Stimulated activated effector memory CD8-positive, alpha-beta T cell treated with anti-CD3 and anti-CD28 coated beads, Interleukin-12 subunit alpha, Interleukin-12 subunit beta, amount 100 ng/mL, for 72 hours (primary cell): ENCODE measurements at regions not wholly inside any gene's neighbourhood (a gene's known extent, or its start where the extent isn't known, plus 50 kb on each side); places are given as distances from the start of the nearest gene placed in this dataset.
"Not testable (repeated sequence)": the region's sequence is repeated elsewhere in the genome, so short reads cannot be mapped to it uniquely, and the experiment has no call there.

Experiments used
- ATAC-seq: fragments of 150-1000 bp; cut with Tn5 transposase; 2 replicates; pipeline ENCODE4 v1.10.0; 2021
- DNase-seq, 2 donors: peaks; one replicate each; pipeline ENCODE4 v3.0.0; 2021 to 2022; ENCODE audit warnings: low spot score in 2 of 2
- H3K27ac Mint-ChIP-seq: one replicate; pipeline ENCODE4 v1.8.0; 2022; ENCODE audit warnings: mild to moderate bottlenecking, mixed read lengths
- H3K36me3 Mint-ChIP-seq: one replicate; pipeline ENCODE4 v1.8.0; 2022; ENCODE audit warnings: mild to moderate bottlenecking, mixed read lengths
- H3K4me1 Mint-ChIP-seq: one replicate; pipeline ENCODE4 v1.8.0; 2022; ENCODE audit warnings: mixed read lengths
- H3K4me3 Mint-ChIP-seq: one replicate; pipeline ENCODE4 v1.8.0; 2022; ENCODE audit warnings: mild to moderate bottlenecking, mixed read lengths
- H3K9me3 Mint-ChIP-seq: one replicate; pipeline ENCODE4 v1.8.0; 2022; ENCODE audit warnings: mixed read lengths

DNA sequence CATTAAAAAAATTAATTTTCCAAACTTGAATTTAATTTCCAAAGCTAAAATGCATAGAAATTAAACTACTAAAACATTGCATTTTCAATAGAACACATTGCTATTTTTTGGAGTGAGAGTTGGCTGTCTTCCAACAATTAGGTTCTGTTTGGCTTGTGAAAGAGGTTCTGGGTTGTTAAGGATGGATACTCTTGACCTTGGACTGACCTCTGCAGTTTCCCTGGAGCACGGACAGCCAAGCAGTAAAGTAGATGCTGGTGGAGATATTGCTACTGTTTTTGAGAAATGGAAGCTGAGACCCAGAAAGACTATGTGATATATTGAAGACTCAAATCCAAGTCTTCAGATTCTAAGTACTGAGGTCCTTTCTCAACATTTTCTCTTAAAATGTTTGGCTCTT lies 95.9 kb upstream of the CHD6 start:
- no peak for ATAC-seq
- H3K9me3 Mint-ChIP-seq, result no peaks in the 10 kb centered on the region

DNA sequence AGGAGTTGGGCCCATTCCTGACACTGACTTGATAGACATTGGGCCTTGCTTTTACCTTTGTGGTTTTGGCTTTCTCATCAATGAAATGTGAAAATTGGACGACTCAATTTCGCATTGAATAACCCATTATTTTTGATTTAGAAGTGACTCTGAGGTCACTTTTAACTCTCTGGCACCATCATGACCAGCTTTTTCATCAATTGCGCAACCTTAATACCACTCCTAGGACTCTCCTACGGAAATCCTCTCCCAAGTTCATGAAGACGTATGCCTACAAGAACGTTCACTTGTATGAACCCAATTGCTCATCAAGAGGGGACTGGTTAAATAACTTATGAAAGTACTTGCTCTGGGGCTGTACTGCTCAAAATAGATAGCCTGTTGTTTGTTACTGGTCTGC lies 86.7 kb upstream of the CHD6 start:
- ATAC-seq (no peak), DNase-seq (no peak)
- Mint-ChIP-seq H3K4me1 (no peaks in the 10 kb centered on the region), H3K36me3 (no peaks in the 10 kb centered on the region), H3K9me3 (no peaks in the 10 kb centered on the region), H3K4me3 (no peak overlapping the region), H3K27ac (no peak overlapping the region)

More for the DNA sequence above, 95.9 kb upstream of the CHD6 start:
- Mint-ChIP-seq H3K27ac (no peak overlapping the region), H3K36me3 (no peaks in the 10 kb centered on the region), H3K4me1 (no peaks in the 10 kb centered on the region), H3K4me3 (no peak overlapping the region)
- DNase-seq, result no peak

DNA sequence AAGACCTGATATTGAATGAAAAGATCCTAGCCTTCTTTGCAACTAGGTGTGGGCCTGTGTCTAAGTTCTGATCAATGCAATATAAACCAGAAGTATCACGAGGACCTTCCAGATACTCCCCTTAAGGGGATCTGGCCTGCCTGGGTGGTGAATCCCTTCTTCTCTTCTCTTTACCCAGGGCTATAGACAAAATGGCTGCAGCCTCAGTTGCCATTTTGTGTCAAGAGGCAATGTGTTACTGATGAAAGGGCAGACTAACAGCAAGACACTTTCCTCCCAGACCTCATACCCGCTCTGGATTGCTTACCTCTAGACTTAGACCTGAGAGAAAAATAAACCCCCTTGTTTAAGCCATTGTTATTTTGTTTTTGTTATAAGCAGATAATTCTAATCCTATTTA lies 84.5 kb upstream of the CHD6 start:
- no peaks in the 10 kb centered on the region for H3K36me3 Mint-ChIP-seq
- peaks cover 3% of the 10 kb centered on the region for H3K4me1 Mint-ChIP-seq
- ATAC-seq (no peak), DNase-seq (no peak)
- H3K4me3 Mint-ChIP-seq, result no peak overlapping the region
- no peak overlapping the region for H3K27ac Mint-ChIP-seq
- H3K9me3 Mint-ChIP-seq, result no peaks in the 10 kb centered on the region

GRCh38 chr20:41701588-41702348 lies 83.6 kb upstream of the CHD6 start:
- Mint-ChIP-seq H3K27ac (no peak overlapping the region), H3K4me3 (no peak overlapping the region), H3K9me3 (no peaks in the 10 kb centered on the region), H3K36me3 (no peaks in the 10 kb centered on the region), H3K4me1 (peaks cover 5% of the 10 kb centered on the region)
- no peak for ATAC-seq
- DNase-seq, result no peak

GRCh38 chr20:41699673-41700072 lies 81.5 kb upstream of the CHD6 start:
- not testable (repeated sequence) for ATAC-seq, H3K9me3 Mint-ChIP-seq, DNase-seq, H3K4me1 Mint-ChIP-seq, H3K36me3 Mint-ChIP-seq, H3K27ac Mint-ChIP-seq, H3K4me3 Mint-ChIP-seq

DNA sequence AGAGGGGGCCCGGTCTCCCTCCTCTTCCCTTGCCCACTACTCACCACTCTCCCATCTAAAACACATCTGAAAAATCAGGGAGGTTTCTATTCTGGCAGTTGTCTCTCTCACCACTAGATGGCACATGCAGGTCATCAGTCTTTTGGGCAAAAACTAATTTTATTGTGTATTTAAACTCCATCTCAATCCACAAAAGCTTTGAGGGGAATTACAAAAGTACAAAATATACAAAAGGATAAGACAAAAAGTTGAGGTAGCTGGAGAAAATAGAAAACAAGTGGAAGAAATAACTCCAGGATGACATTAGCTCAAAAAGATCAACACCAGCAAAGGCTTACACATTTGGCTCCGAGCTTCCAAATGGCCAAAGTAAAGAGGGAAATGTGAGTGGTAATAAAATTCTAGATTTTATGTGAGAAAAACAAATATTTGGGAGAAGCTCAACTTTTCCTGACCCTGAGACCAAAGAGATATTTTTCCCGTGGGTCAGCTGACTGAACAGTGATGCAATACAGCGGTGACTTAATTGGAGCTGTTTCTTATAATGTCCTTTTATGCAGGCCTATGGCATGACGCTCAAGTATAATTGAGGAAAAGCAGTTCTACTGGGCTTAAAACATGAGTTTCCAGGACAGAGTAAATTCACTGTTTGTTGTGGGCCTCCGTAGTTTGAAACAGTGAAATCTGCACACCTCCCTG lies 79.8 kb upstream of the CHD6 start:
- Mint-ChIP-seq H3K4me3 (no peak overlapping the region), H3K4me1 (peaks cover 13% of the 10 kb centered on the region), H3K9me3 (no peaks in the 10 kb centered on the region), H3K36me3 (no peaks in the 10 kb centered on the region), H3K27ac (no peak overlapping the region)
- ATAC-seq (no peak), DNase-seq (no peak)

DNA sequence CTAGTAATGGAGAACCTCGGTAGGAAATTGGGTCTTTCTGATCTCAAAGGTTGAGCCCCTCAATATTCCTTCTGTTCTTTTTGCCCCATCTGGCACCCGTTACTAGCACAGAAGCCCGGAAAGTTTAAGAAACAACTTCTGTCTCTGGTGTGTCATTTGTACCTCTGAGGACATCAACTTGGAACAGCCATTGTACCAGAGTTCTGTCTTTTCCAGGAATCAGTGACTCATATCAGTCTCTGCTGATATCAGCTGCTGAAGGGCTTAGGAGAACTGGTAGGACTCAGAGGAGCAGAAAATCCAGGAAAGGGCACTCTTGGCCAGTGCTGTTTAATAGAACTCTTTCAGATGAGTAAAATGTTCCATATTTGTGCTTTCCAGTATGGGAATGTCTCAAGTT lies 78.3 kb upstream of the CHD6 start:
- Mint-ChIP-seq H3K27ac (no peak overlapping the region), H3K36me3 (no peaks in the 10 kb centered on the region), H3K4me1 (peaks cover 18% of the 10 kb centered on the region), H3K4me3 (no peak overlapping the region), H3K9me3 (no peaks in the 10 kb centered on the region)
- ATAC-seq, result no peak
- DNase-seq, result no peak

GRCh38 chr20:41694796-41695195 lies 76.6 kb upstream of the CHD6 start:
- ATAC-seq, result no peak
- peaks cover 18% of the 10 kb centered on the region for H3K4me1 Mint-ChIP-seq
- H3K27ac Mint-ChIP-seq, result no peak overlapping the region
- peak overlapping the region; percentile 86 for H3K4me3 Mint-ChIP-seq
- H3K36me3 Mint-ChIP-seq, result no peaks in the 10 kb centered on the region
- no peaks in the 10 kb centered on the region for H3K9me3 Mint-ChIP-seq
- no peak for DNase-seq

DNA sequence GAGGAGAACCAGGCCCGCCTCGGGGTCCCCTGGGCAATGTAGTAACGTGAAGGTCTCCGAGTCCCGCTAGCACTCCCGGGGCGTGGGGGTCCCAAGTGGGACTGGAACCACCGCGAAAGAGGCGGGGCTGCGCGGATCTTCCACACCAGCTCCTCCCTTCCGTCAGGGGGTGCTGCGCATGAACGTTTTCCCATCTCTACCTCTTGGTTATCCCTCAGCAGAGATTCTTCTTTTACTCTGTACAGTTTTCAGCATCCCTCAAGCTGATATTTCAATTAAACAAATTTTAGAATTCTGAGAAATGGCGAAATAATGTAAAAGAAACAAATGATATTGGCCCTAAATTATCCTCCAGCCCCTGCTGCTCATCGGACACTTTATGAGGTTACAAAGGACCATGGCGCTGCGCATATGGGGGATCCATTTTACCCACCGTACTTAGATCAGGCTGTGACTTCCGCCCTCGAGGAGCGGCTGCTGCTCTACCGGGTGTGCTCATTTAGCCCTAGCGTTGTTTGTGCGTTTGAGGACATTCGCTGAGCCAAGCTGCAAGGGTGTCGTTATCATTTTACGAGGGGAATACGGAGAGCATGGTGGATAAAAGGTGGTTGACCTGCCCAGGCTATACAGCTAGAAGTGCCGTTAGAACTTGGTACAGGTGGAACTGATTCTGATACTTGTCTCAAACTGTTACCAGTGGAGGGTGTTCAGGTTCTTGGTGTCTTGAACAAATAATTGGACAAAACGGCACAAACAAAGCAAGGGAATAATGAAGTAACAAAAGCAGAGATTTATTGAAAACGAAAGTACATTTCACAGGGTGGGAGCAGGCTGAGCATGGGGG lies 75.2 kb upstream of the CHD6 start:
- Mint-ChIP-seq H3K4me1 (peaks cover 18% of the 10 kb centered on the region), H3K4me3 (peak overlapping the region; percentile 86), H3K9me3 (no peaks in the 10 kb centered on the region), H3K27ac (peak overlapping the region; percentile 95), H3K36me3 (no peaks in the 10 kb centered on the region)
- ATAC-seq (peak; percentile 98), DNase-seq (peak; percentile 49 to 84)

DNA sequence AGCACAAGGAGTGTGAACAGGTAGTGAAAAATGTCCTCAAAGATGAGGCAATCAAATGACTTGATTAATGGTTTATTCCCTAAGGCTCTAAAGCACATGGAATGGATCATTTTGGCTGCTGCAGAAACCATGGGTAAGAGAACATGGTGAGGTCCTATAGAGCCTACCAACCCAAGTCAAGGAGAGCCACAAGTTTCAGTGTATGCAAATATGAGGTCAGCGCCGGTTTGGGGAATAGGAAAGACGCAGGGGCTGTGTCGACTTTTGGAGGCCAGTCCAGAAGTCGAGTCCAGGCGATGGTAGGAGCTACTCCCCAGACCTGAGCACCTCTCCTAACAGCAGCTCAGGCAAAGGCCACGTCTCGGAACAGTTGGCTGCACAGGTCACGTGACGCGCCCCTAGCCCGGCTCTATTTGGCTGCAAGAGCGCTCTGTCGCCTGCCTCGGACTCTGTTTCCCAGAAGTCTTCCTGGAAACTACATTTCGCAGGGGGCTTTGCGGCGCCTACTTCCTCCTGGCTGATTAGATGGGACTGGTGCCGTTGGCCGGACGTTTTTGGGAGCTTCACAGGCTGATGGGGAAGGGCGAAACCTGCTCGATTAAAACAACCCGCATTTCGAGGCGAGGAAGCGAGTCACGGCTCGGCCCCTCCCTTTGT lies 74.4 kb upstream of the CHD6 start:
- peak overlapping the region; percentile 86 for H3K4me3 Mint-ChIP-seq
- H3K36me3 Mint-ChIP-seq, result no peaks in the 10 kb centered on the region

GRCh38 chr20:41691443-41691842 lies 73.3 kb upstream of the CHD6 start:
- DNase-seq (no peak), ATAC-seq (no peak)
- Mint-ChIP-seq H3K27ac (no peak overlapping the region), H3K4me1 (peaks cover 12% of the 10 kb centered on the region), H3K4me3 (no peak overlapping the region), H3K36me3 (no peaks in the 10 kb centered on the region), H3K9me3 (no peaks in the 10 kb centered on the region)

More for the DNA sequence above, 74.4 kb upstream of the CHD6 start:
- H3K4me1 Mint-ChIP-seq, result peaks cover 14% of the 10 kb centered on the region
- DNase-seq (peak in 1 of 2 donors; percentile 86), ATAC-seq (peak; percentile 63)
- H3K9me3 Mint-ChIP-seq, result no peaks in the 10 kb centered on the region
- H3K27ac Mint-ChIP-seq, result peak overlapping the region; percentile 95

GRCh38 chr20:41690702-41691101 lies 72.5 kb upstream of the CHD6 start:
- no peaks in the 10 kb centered on the region for H3K9me3 Mint-ChIP-seq
- no peak overlapping the region for H3K4me3 Mint-ChIP-seq

DNA sequence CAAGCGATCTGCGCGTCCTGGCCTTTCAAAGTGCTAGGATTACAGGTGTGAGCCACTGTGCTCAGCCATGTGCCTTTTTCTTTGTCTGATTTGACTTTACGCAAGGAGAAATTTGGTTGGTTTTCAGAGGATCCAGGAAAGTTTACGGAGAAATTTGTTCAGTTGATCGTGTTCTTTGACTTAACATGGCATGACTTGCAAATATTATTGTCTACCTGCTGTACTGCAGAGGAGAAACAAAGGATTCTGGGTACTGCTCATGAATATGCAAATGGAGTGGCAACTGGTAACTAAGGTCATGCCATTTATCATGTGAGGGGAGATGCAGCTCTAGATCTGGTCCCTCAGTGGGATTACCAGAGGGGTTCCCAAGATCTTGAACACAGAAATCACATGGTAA lies 68.8 kb upstream of the CHD6 start:
- no peak overlapping the region for H3K4me3 Mint-ChIP-seq
- no peaks in the 10 kb centered on the region for H3K36me3 Mint-ChIP-seq
- DNase-seq, result no peak
- no peaks in the 10 kb centered on the region for H3K9me3 Mint-ChIP-seq
- no peak overlapping the region for H3K27ac Mint-ChIP-seq
- H3K4me1 Mint-ChIP-seq, result no peaks in the 10 kb centered on the region
- ATAC-seq, result no peak

More at GRCh38 chr20:41690702-41691101, 72.5 kb upstream of the CHD6 start:
- H3K27ac Mint-ChIP-seq, result no peak overlapping the region
- peaks cover 12% of the 10 kb centered on the region for H3K4me1 Mint-ChIP-seq
- no peaks in the 10 kb centered on the region for H3K36me3 Mint-ChIP-seq
- DNase-seq, result no peak
- no peak for ATAC-seq

DNA sequence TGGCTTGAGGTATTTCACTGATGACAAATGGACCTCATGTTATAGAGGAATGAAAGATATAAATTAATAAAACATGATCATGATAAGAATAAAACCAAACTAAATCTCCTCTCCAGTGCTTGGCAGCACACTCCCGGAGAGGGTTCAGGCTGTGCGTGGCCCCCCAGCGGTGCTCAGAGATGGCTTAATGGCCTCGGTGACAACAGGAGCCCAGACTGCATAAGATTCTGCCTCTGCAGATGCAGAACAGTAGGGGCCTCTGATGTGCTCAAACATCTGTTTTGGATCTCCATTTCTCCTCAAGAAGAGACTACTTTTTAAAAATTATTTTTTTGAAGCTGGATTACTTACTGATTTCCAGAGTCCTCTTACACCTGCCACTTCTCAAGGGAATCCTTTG lies 67.0 kb upstream of the CHD6 start:
- not testable (repeated sequence) for DNase-seq, H3K4me1 Mint-ChIP-seq, H3K9me3 Mint-ChIP-seq, ATAC-seq, H3K27ac Mint-ChIP-seq, H3K36me3 Mint-ChIP-seq, H3K4me3 Mint-ChIP-seq

DNA sequence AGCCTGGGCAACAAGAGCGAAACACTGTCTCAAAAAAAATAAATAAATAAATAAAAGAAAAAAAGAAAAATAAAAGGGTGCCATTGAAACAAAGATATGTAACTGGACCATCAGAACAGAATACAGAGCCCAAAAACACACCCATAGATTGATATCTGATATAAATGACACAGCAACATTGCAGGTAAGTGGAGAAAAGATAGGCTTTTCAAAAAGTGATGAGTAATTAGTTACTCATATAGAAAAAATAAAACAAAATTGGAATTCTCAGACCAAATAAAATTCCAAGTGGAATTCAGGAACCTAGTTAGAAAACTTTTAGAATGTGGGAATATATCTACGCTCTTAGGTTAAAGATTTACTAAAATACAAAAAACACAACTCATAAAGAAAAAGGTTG lies 60.6 kb upstream of the CHD6 start:
- no peaks in the 10 kb centered on the region for H3K4me1 Mint-ChIP-seq
- H3K27ac Mint-ChIP-seq, result no peak overlapping the region
- no peak for DNase-seq
- H3K9me3 Mint-ChIP-seq, result no peaks in the 10 kb centered on the region
- no peak overlapping the region for H3K4me3 Mint-ChIP-seq
- H3K36me3 Mint-ChIP-seq, result no peaks in the 10 kb centered on the region
- ATAC-seq, result no peak
